ENCODE measurements at regions not wholly inside any gene's neighbourhood (a gene's known extent, or its start where the extent isn't known, plus 50 kb on each side); places are given as distances from the start of the nearest gene placed in this dataset.

- FAIRE-seq: no peak
- no peak overlapping the region for H3K27ac ChIP-seq (ENCODE audit: low read depth in 1 of 3, low read length in 2 of 3)
- H3K9me3 ChIP-seq (ENCODE audit: control insufficient read depth in 2 of 2, insufficient read depth in 1 of 2, low read depth in 1 of 2, low read length in 1 of 2): no peaks in the 10 kb centered on the region
- WGBS, 3 donors: 10 to 46% (median 31%) methylated on average over 2 of the region's 2 CpGs
- no peaks in the 10 kb centered on the region for H3K27me3 ChIP-seq (ENCODE audit: control insufficient read depth in 3 of 3, insufficient read depth in 3 of 3, low read length in 3 of 3)
- H3K4me1 ChIP-seq (ENCODE audit: control insufficient read depth in 3 of 3, insufficient read depth in 2 of 3, low read depth in 1 of 3, low read length in 2 of 3): no peaks in the 10 kb centered on the region
- DNase-seq: no peak
- H3K36me3 ChIP-seq (ENCODE audit: control insufficient read depth in 3 of 3, insufficient read depth in 2 of 3, low read depth in 1 of 3, low read length in 3 of 3): no peaks in the 10 kb centered on the region
- H3K4me3 ChIP-seq (ENCODE audit: low read depth in 1 of 3, low read length in 3 of 3): no peak overlapping the region
These were observed 465.2 kb upstream of the TGFBR2 start for GRCh38 chr3:30141178-30141581.

- Histone ChIP-seq H3K27me3 (ENCODE audit: control insufficient read depth in 3 of 3, insufficient read depth in 3 of 3, low read length in 3 of 3) (no peaks in the 10 kb centered on the region), H3K36me3 (ENCODE audit: control insufficient read depth in 3 of 3, insufficient read depth in 2 of 3, low read depth in 1 of 3, low read length in 3 of 3) (no peaks in the 10 kb centered on the region), H3K27ac (ENCODE audit: low read depth in 1 of 3, low read length in 2 of 3) (no peak overlapping the region), H3K4me1 (ENCODE audit: control insufficient read depth in 3 of 3, insufficient read depth in 2 of 3, low read depth in 1 of 3, low read length in 2 of 3) (no peaks in the 10 kb centered on the region), H3K4me3 (ENCODE audit: low read depth in 1 of 3, low read length in 3 of 3) (no peak overlapping the region), H3K9me3 (ENCODE audit: control insufficient read depth in 2 of 2, insufficient read depth in 1 of 2, low read depth in 1 of 2, low read length in 1 of 2) (no peaks in the 10 kb centered on the region)
- 41 to 61% (median 57%) methylated on average over 3 of the region's 3 CpGs for WGBS, 3 donors
- DNase-seq (no peak), FAIRE-seq (no peak)
These were observed 464.5 kb upstream of the TGFBR2 start for GRCh38 chr3:30141927-30142326.

- Histone ChIP-seq H3K4me1 (ENCODE audit: control insufficient read depth in 3 of 3, insufficient read depth in 2 of 3, low read depth in 1 of 3, low read length in 2 of 3) (no peaks in the 10 kb centered on the region), H3K36me3 (ENCODE audit: control insufficient read depth in 3 of 3, insufficient read depth in 2 of 3, low read depth in 1 of 3, low read length in 3 of 3) (no peaks in the 10 kb centered on the region), H3K9me3 (ENCODE audit: control insufficient read depth in 2 of 2, insufficient read depth in 1 of 2, low read depth in 1 of 2, low read length in 1 of 2) (no peaks in the 10 kb centered on the region), H3K4me3 (ENCODE audit: low read depth in 1 of 3, low read length in 3 of 3) (no peak overlapping the region), H3K27me3 (ENCODE audit: control insufficient read depth in 3 of 3, insufficient read depth in 3 of 3, low read length in 3 of 3) (no peaks in the 10 kb centered on the region), H3K27ac (ENCODE audit: low read depth in 1 of 3, low read length in 2 of 3) (no peak overlapping the region)
- FAIRE-seq (no peak), DNase-seq (no peak)
These were observed 463.5 kb upstream of the TGFBR2 start for GRCh38 chr3:30142946-30143345.

GRCh38 chr3:30145281-30145680 is 461.1 kb upstream of the TGFBR2 start:
- no peak for DNase-seq
- no peak overlapping the region for H3K4me3 ChIP-seq (ENCODE audit: low read depth in 1 of 3, low read length in 3 of 3)
- H3K36me3 ChIP-seq (ENCODE audit: control insufficient read depth in 3 of 3, insufficient read depth in 2 of 3, low read depth in 1 of 3, low read length in 3 of 3): no peaks in the 10 kb centered on the region
- H3K27me3 ChIP-seq (ENCODE audit: control insufficient read depth in 3 of 3, insufficient read depth in 3 of 3, low read length in 3 of 3): no peaks in the 10 kb centered on the region
- peaks cover 0 to 2% of the 10 kb centered on the region in 2 donors for H3K9me3 ChIP-seq (ENCODE audit: control insufficient read depth in 2 of 2, insufficient read depth in 1 of 2, low read depth in 1 of 2, low read length in 1 of 2)
- H3K4me1 ChIP-seq (ENCODE audit: control insufficient read depth in 3 of 3, insufficient read depth in 2 of 3, low read depth in 1 of 3, low read length in 2 of 3): no peaks in the 10 kb centered on the region
- no peak for FAIRE-seq
- H3K27ac ChIP-seq (ENCODE audit: low read depth in 1 of 3, low read length in 2 of 3): no peak overlapping the region

- peaks cover 0 to 2% of the 10 kb centered on the region in 2 donors for H3K9me3 ChIP-seq (ENCODE audit: control insufficient read depth in 2 of 2, insufficient read depth in 1 of 2, low read depth in 1 of 2, low read length in 1 of 2)
- no peaks in the 10 kb centered on the region for H3K36me3 ChIP-seq (ENCODE audit: control insufficient read depth in 3 of 3, insufficient read depth in 2 of 3, low read depth in 1 of 3, low read length in 3 of 3)
- no peaks in the 10 kb centered on the region for H3K4me1 ChIP-seq (ENCODE audit: control insufficient read depth in 3 of 3, insufficient read depth in 2 of 3, low read depth in 1 of 3, low read length in 2 of 3)
- no peak for DNase-seq
- no peak for FAIRE-seq
- no peak overlapping the region for H3K4me3 ChIP-seq (ENCODE audit: low read depth in 1 of 3, low read length in 3 of 3)
- H3K27ac ChIP-seq (ENCODE audit: low read depth in 1 of 3, low read length in 2 of 3): no peak overlapping the region
- H3K27me3 ChIP-seq (ENCODE audit: control insufficient read depth in 3 of 3, insufficient read depth in 3 of 3, low read length in 3 of 3): no peaks in the 10 kb centered on the region
These were observed 459.4 kb upstream of the TGFBR2 start for GRCh38 chr3:30146978-30147377.

GRCh38 chr3:30154853-30155252 is 451.5 kb upstream of the TGFBR2 start:
- Histone ChIP-seq H3K27ac (ENCODE audit: low read depth in 1 of 3, low read length in 2 of 3) (no peak overlapping the region), H3K4me3 (ENCODE audit: low read depth in 1 of 3, low read length in 3 of 3) (no peak overlapping the region), H3K4me1 (ENCODE audit: control insufficient read depth in 3 of 3, insufficient read depth in 2 of 3, low read depth in 1 of 3, low read length in 2 of 3) (no peaks in the 10 kb centered on the region), H3K36me3 (ENCODE audit: control insufficient read depth in 3 of 3, insufficient read depth in 2 of 3, low read depth in 1 of 3, low read length in 3 of 3) (no peaks in the 10 kb centered on the region), H3K27me3 (ENCODE audit: control insufficient read depth in 3 of 3, insufficient read depth in 3 of 3, low read length in 3 of 3) (no peaks in the 10 kb centered on the region), H3K9me3 (ENCODE audit: control insufficient read depth in 2 of 2, insufficient read depth in 1 of 2, low read depth in 1 of 2, low read length in 1 of 2) (no peaks in the 10 kb centered on the region)
- 83 to 89% (median 89%) methylated on average over 2 of the region's 2 CpGs for WGBS, 3 donors
- DNase-seq (no peak), FAIRE-seq (no peak)

- FAIRE-seq (no peak), DNase-seq (no peak)
- Histone ChIP-seq H3K27ac (ENCODE audit: low read depth in 1 of 3, low read length in 2 of 3) (no peak overlapping the region), H3K4me1 (ENCODE audit: control insufficient read depth in 3 of 3, insufficient read depth in 2 of 3, low read depth in 1 of 3, low read length in 2 of 3) (no peaks in the 10 kb centered on the region), H3K4me3 (ENCODE audit: low read depth in 1 of 3, low read length in 3 of 3) (no peak overlapping the region), H3K9me3 (ENCODE audit: control insufficient read depth in 2 of 2, insufficient read depth in 1 of 2, low read depth in 1 of 2, low read length in 1 of 2) (no peaks in the 10 kb centered on the region), H3K27me3 (ENCODE audit: control insufficient read depth in 3 of 3, insufficient read depth in 3 of 3, low read length in 3 of 3) (no peaks in the 10 kb centered on the region), H3K36me3 (ENCODE audit: control insufficient read depth in 3 of 3, insufficient read depth in 2 of 3, low read depth in 1 of 3, low read length in 3 of 3) (no peaks in the 10 kb centered on the region)
- 63 to 73% (median 72%) methylated on average over 3 of the region's 3 CpGs for WGBS, 3 donors
These were observed 450.6 kb upstream of the TGFBR2 start for GRCh38 chr3:30155755-30156154.

- no peaks in the 10 kb centered on the region for H3K27me3 ChIP-seq (ENCODE audit: control insufficient read depth in 3 of 3, insufficient read depth in 3 of 3, low read length in 3 of 3)
- DNase-seq: no peak
- no peaks in the 10 kb centered on the region for H3K4me1 ChIP-seq (ENCODE audit: control insufficient read depth in 3 of 3, insufficient read depth in 2 of 3, low read depth in 1 of 3, low read length in 2 of 3)
- no peaks in the 10 kb centered on the region for H3K36me3 ChIP-seq (ENCODE audit: control insufficient read depth in 3 of 3, insufficient read depth in 2 of 3, low read depth in 1 of 3, low read length in 3 of 3)
- FAIRE-seq: no peak
- no peaks in the 10 kb centered on the region for H3K9me3 ChIP-seq (ENCODE audit: control insufficient read depth in 2 of 2, insufficient read depth in 1 of 2, low read depth in 1 of 2, low read length in 1 of 2)
- H3K27ac ChIP-seq (ENCODE audit: low read depth in 1 of 3, low read length in 2 of 3): no peak overlapping the region
- 85 to 91% (median 91%) methylated on average over 4 of the region's 4 CpGs for WGBS, 3 donors
- no peak overlapping the region for H3K4me3 ChIP-seq (ENCODE audit: low read depth in 1 of 3, low read length in 3 of 3)
These were observed 449.6 kb upstream of the TGFBR2 start for GRCh38 chr3:30156586-30157498.

GRCh38 chr3:30161375-30161774 is 445.0 kb upstream of the TGFBR2 start:
- 63 to 81% (median 77%) methylated on average over 6 of the region's 6 CpGs for WGBS, 3 donors
- H3K27me3 ChIP-seq (ENCODE audit: control insufficient read depth in 3 of 3, insufficient read depth in 3 of 3, low read length in 3 of 3): no peaks in the 10 kb centered on the region
- FAIRE-seq (no peak), DNase-seq (peak in 1 of 2 donors; percentile 46)
- no peaks in the 10 kb centered on the region for H3K4me1 ChIP-seq (ENCODE audit: control insufficient read depth in 3 of 3, insufficient read depth in 2 of 3, low read depth in 1 of 3, low read length in 2 of 3)
- no peaks in the 10 kb centered on the region for H3K36me3 ChIP-seq (ENCODE audit: control insufficient read depth in 3 of 3, insufficient read depth in 2 of 3, low read depth in 1 of 3, low read length in 3 of 3)
- H3K4me3 ChIP-seq (ENCODE audit: low read depth in 1 of 3, low read length in 3 of 3): no peak overlapping the region
- no peak overlapping the region for H3K27ac ChIP-seq (ENCODE audit: low read depth in 1 of 3, low read length in 2 of 3)
- no peaks in the 10 kb centered on the region for H3K9me3 ChIP-seq (ENCODE audit: control insufficient read depth in 2 of 2, insufficient read depth in 1 of 2, low read depth in 1 of 2, low read length in 1 of 2)

Measured in small intestine (tissue), 7 donors.